GM12874 (cell line): ENCODE measurements at regions not wholly inside any gene's neighbourhood (a gene's known extent, or its start where the extent isn't known, plus 50 kb on each side); places are given as distances from the start of the nearest gene placed in this dataset.

ENCODE experiments used
- CTCF ChIP-seq: IDR thresholded peaks from 2 replicates; pipeline ENCODE4 v1.5.1; 2011; ENCODE audit warnings: low read depth, mild to moderate bottlenecking, control low read depth, low read length, moderate library complexity; ENCODE audit not compliant: insufficient read depth

- TF ChIP-seq CTCF = no peak
Measured at GRCh38 chr12:41795051-41795600, 349.5 kb downstream of the GXYLT1 start.

- no peak for TF ChIP-seq CTCF
Measured at GRCh38 chr12:41794336-41794735, 350.3 kb downstream of the GXYLT1 start.

- no peak for TF ChIP-seq CTCF
Measured at GRCh38 chr12:41784957-41785356, 359.7 kb downstream of the GXYLT1 start.

GRCh38 chr12:41778934-41779333 lies 365.7 kb downstream of the GXYLT1 start:
- no peak for TF ChIP-seq CTCF

- no peak for TF ChIP-seq CTCF
Measured at GRCh38 chr12:41777064-41777790, 367.4 kb downstream of the GXYLT1 start.

GRCh38 chr12:41772478-41772877 lies 372.2 kb downstream of the GXYLT1 start:
- no peak for TF ChIP-seq CTCF

- no peak for TF ChIP-seq CTCF
Measured at GRCh38 chr12:41769810-41770209, 374.9 kb downstream of the GXYLT1 start.
